Keratinocyte (primary cell): ENCODE measurements at regions not wholly inside any gene's neighbourhood (a gene's known extent, or its start where the extent isn't known, plus 50 kb on each side); places are given as distances from the start of the nearest gene placed in this dataset.

Source experiments
- CTCF ChIP-seq, 3 experiments: IDR thresholded peaks in 1 of 3; conservative IDR thresholded peaks in 1 of 3; optimal IDR thresholded peaks in 1 of 3; 2 replicates in 2 of 3; 3 replicates in 1 of 3; pipeline versions ENCODE3 to v1.5.1; 2011; ENCODE audit warnings: low read length in 3 of 3, mild to moderate bottlenecking in 3 of 3, moderate library complexity in 2 of 3, control low read depth in 1 of 3, inconsistent platforms in 1 of 3; ENCODE audit not compliant: insufficient read depth in 2 of 3; ENCODE audit errors: extremely low read depth in 1 of 3
- EZH2 ChIP-seq: IDR thresholded peaks from one replicate; pipeline ENCODE4 v1.6.1; 2012; ENCODE audit warnings: inconsistent platforms, mild to moderate bottlenecking, low read length, moderate library complexity

- TF ChIP-seq CTCF (optimal IDR thresholded peaks at IDR 0.05 in 1 of 3, IDR thresholded peaks at IDR 0.05 in 1 of 3, conservative IDR thresholded peaks at IDR 0.05 in 1 of 3; ENCODE audit: extremely low read depth in 1 of 3, insufficient read depth in 2 of 3, low read length in 3 of 3) (no peak), EZH2 (no peak)
Measured at GRCh38 chr18:22681908-22682307, 251.2 kb upstream of the RBBP8 start.
